GM21423 (cell line): ENCODE measurements at regions not wholly inside any gene's neighbourhood (a gene's known extent, or its start where the extent isn't known, plus 50 kb on each side); places are given as distances from the start of the nearest gene placed in this dataset.

Experiments used
- ATAC-seq: cut with Tn5 transposase; IDR thresholded peaks from one replicate; pipeline ENCODE4 v1.9.1; 2021; ENCODE audit warnings: mild to moderate bottlenecking, moderate library complexity; ENCODE audit not compliant: unreplicated experiment

- ATAC-seq, result no peak
Measured at GRCh38 chr9:108217431-108218349, 638.1 kb downstream of the ACTL7B start.

GRCh38 chr9:108213511-108213910 lies 642.3 kb downstream of the ACTL7B start:
- ATAC-seq, result no peak

- no peak for ATAC-seq
Measured at GRCh38 chr9:108212184-108212583, 643.6 kb downstream of the ACTL7B start.

- ATAC-seq, result no peak
Measured at GRCh38 chr9:108211411-108211955, 644.3 kb downstream of the ACTL7B start.

- no peak for ATAC-seq
Measured at GRCh38 chr9:108209132-108209685, 646.6 kb downstream of the ACTL7B start.

GRCh38 chr9:108207561-108208165 lies 648.1 kb downstream of the ACTL7B start:
- no peak for ATAC-seq

- ATAC-seq, result no peak
Measured at GRCh38 chr9:108205276-108205675, 650.5 kb downstream of the ACTL7B start.

GRCh38 chr9:108197899-108198298 lies 657.9 kb downstream of the ACTL7B start:
- ATAC-seq, result no peak

GRCh38 chr9:108197008-108197365 lies 658.8 kb downstream of the ACTL7B start:
- no peak for ATAC-seq

- ATAC-seq, result no peak
Measured at GRCh38 chr9:108196332-108197007, 659.3 kb downstream of the ACTL7B start.

- no peak for ATAC-seq
Measured at GRCh38 chr9:108194154-108194553, 661.6 kb downstream of the ACTL7B start.

GRCh38 chr9:108193026-108193710 lies 662.6 kb downstream of the ACTL7B start:
- ATAC-seq, result no peak

GRCh38 chr9:108191065-108191464 lies 664.7 kb downstream of the ACTL7B start:
- no peak for ATAC-seq

- ATAC-seq, result no peak
Measured at GRCh38 chr9:108188976-108189375, 666.8 kb downstream of the ACTL7B start.

- ATAC-seq, result no peak
Measured at GRCh38 chr9:108188482-108188881, 667.3 kb downstream of the ACTL7B start.

GRCh38 chr9:108186642-108187395 lies 669.0 kb downstream of the ACTL7B start:
- no peak for ATAC-seq

- no peak for ATAC-seq
Measured at GRCh38 chr9:108185613-108186012, 670.2 kb downstream of the ACTL7B start.

GRCh38 chr9:108184941-108185340 lies 670.8 kb downstream of the ACTL7B start:
- ATAC-seq, result no peak

- no peak for ATAC-seq
Measured at GRCh38 chr9:108184009-108184408, 671.8 kb downstream of the ACTL7B start.

GRCh38 chr9:108182950-108183381 lies 672.8 kb downstream of the ACTL7B start:
- peak; percentile 68 for ATAC-seq
